Dermis blood vessel endothelial cell (primary cell): ENCODE measurements at regions not wholly inside any gene's neighbourhood (a gene's known extent, or its start where the extent isn't known, plus 50 kb on each side); places are given as distances from the start of the nearest gene placed in this dataset.
A peak's percentile ranks its signal among the peaks of the same experiment; 100 is the strongest.
"Not testable (repeated sequence)": the region's sequence is repeated elsewhere in the genome, so short reads cannot be mapped to it uniquely, and the experiment has no call there.

ENCODE experiments used
- DNase-seq: peaks from one replicate; pipeline ENCODE4 v3.0.0; 2010

- DNase-seq, result no peak
These were observed 101.6 kb upstream of the MEF2A start for GRCh38 chr15:99464137-99464536.

- DNase-seq, result peak; percentile 68
These were observed 99.0 kb upstream of the MEF2A start for GRCh38 chr15:99466701-99467337.

- no peak for DNase-seq
These were observed 98.5 kb upstream of the MEF2A start for GRCh38 chr15:99467338-99467720.

GRCh38 chr15:99467853-99468464 lies 97.8 kb upstream of the MEF2A start:
- DNase-seq, result no peak

- DNase-seq, result not testable (repeated sequence)
These were observed 95.6 kb upstream of the MEF2A start for GRCh38 chr15:99470204-99470603.

GRCh38 chr15:99472416-99473145 lies 93.2 kb upstream of the MEF2A start:
- DNase-seq, result no peak

GRCh38 chr15:99473981-99474906 lies 91.5 kb upstream of the MEF2A start:
- no peak for DNase-seq

GRCh38 chr15:99474909-99475753 lies 90.7 kb upstream of the MEF2A start:
- DNase-seq, result no peak

GRCh38 chr15:99475754-99476412 lies 89.9 kb upstream of the MEF2A start:
- no peak for DNase-seq

GRCh38 chr15:99476413-99477222 lies 89.2 kb upstream of the MEF2A start:
- DNase-seq, result peak; percentile 89

GRCh38 chr15:99477791-99478471 lies 87.9 kb upstream of the MEF2A start:
- DNase-seq, result no peak

GRCh38 chr15:99478977-99479376 lies 86.8 kb upstream of the MEF2A start:
- no peak for DNase-seq

GRCh38 chr15:99480016-99480810 lies 85.6 kb upstream of the MEF2A start:
- DNase-seq, result no peak

- no peak for DNase-seq
These were observed 84.5 kb upstream of the MEF2A start for GRCh38 chr15:99481113-99481950.

GRCh38 chr15:99481951-99482230 lies 83.9 kb upstream of the MEF2A start:
- no peak for DNase-seq

GRCh38 chr15:99482993-99483392 lies 82.8 kb upstream of the MEF2A start:
- DNase-seq, result no peak

GRCh38 chr15:99485153-99485961 lies 80.4 kb upstream of the MEF2A start:
- DNase-seq, result no peak
